NT2/D1 (cell line): ENCODE measurements at regions not wholly inside any gene's neighbourhood (a gene's known extent, or its start where the extent isn't known, plus 50 kb on each side); places are given as distances from the start of the nearest gene placed in this dataset.
"Not testable (repeated sequence)": the region's sequence is repeated elsewhere in the genome, so short reads cannot be mapped to it uniquely, and the experiment has no call there.

ENCODE experiments used
- DNase-seq: peaks from one replicate; pipeline ENCODE4 v3.0.0-alpha.2; 2011; ENCODE audit warnings: low read depth, low spot score
- H3K27me3 ChIP-seq: 2 replicates; pipeline ENCODE4 v1.6.0; 2011; ENCODE audit warnings: mild to moderate bottlenecking; ENCODE audit not compliant: insufficient read length, insufficient read depth
- H3K36me3 ChIP-seq: 2 replicates; pipeline ENCODE4 v1.6.1; 2011; ENCODE audit warnings: mild to moderate bottlenecking, low read length, mixed read lengths; ENCODE audit not compliant: insufficient read depth, insufficient read length
- H3K4me1 ChIP-seq: 2 replicates; pipeline ENCODE4 v1.5.1; 2011; ENCODE audit not compliant: insufficient read depth, insufficient read length
- H3K4me3 ChIP-seq: 2 replicates; pipeline ENCODE4 v1.5.1; 2011; ENCODE audit warnings: low read depth; ENCODE audit not compliant: insufficient read length
- H3K9ac ChIP-seq: 2 replicates; pipeline ENCODE4 v1.6.0; 2011; ENCODE audit warnings: low read depth; ENCODE audit not compliant: insufficient read length
- H3K9me3 ChIP-seq: 2 replicates; pipeline ENCODE4 v1.5.1; 2011; ENCODE audit warnings: mild to moderate bottlenecking, low read length; ENCODE audit not compliant: insufficient read depth
- SUZ12 ChIP-seq: IDR thresholded peaks from 2 replicates; pipeline ENCODE4 v1.6.1; 2011; ENCODE audit not compliant: insufficient read length, insufficient read depth; ENCODE audit errors: extremely low read depth
- YY1 ChIP-seq: IDR thresholded peaks from 2 replicates; pipeline ENCODE4 v1.6.1; 2011; ENCODE audit not compliant: insufficient read length, insufficient read depth
- ZNF274 ChIP-seq: IDR thresholded peaks from 2 replicates; pipeline ENCODE4 v1.6.1; 2011; ENCODE audit warnings: mild to moderate bottlenecking, low read depth, low read length

DNA sequence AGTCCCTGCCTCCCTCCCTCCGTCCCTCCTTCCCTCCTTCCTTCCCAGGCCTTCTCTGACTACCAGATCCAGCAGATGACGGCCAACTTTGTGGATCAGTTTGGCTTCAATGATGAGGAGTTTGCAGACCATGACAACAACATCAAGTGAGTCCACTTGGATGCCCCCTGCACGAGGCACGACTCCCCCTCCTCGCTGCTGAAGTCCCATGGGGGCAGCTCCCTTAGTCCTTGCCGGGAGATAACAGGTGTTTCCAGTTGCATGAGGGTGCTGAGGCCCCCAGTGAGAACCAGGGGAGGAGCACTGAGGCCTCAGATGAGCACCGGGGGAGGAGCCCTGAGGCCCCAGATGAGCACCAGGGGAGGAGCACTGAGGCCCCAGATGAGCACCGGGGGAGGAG lies 200.0 kb downstream of the LIPI start:
- TF ChIP-seq SUZ12 (no peak), YY1 (no peak), ZNF274 (no peak)
- Histone ChIP-seq H3K36me3 (no peaks in the 10 kb centered on the region), H3K9me3 (no peaks in the 10 kb centered on the region)

DNA sequence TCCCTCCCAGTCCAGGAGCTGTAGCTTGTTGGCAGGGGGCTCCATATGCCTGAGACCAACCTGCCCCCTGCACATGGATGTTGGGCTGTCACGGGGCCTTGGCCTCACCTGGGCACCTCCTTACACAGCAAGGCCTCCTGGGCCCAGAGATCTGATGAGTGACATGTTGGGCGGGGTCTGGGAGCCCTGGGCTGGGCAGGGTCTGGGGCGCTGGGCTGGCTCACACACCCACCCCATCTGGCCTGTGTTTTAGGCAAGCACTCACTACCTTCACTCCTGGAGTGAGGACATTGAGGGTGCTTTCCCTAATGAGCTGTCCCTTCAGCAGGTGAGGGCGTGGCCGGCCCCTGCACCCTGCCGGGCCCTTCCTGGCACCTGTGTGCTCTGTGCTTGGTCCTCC lies 200.8 kb downstream of the LIPI start:
- not testable (repeated sequence) for H3K9me3 ChIP-seq, DNase-seq, H3K4me3 ChIP-seq, H3K36me3 ChIP-seq, H3K9ac ChIP-seq, H3K27me3 ChIP-seq
- peaks cover 19% of the 10 kb centered on the region for H3K4me1 ChIP-seq

More for the DNA sequence above, 200.0 kb downstream of the LIPI start:
- Histone ChIP-seq H3K4me3 (no peak overlapping the region), H3K9ac (no peak overlapping the region), H3K27me3 (no peaks in the 10 kb centered on the region), H3K4me1 (peaks cover 19% of the 10 kb centered on the region)
- DNase-seq, result no peak

DNA sequence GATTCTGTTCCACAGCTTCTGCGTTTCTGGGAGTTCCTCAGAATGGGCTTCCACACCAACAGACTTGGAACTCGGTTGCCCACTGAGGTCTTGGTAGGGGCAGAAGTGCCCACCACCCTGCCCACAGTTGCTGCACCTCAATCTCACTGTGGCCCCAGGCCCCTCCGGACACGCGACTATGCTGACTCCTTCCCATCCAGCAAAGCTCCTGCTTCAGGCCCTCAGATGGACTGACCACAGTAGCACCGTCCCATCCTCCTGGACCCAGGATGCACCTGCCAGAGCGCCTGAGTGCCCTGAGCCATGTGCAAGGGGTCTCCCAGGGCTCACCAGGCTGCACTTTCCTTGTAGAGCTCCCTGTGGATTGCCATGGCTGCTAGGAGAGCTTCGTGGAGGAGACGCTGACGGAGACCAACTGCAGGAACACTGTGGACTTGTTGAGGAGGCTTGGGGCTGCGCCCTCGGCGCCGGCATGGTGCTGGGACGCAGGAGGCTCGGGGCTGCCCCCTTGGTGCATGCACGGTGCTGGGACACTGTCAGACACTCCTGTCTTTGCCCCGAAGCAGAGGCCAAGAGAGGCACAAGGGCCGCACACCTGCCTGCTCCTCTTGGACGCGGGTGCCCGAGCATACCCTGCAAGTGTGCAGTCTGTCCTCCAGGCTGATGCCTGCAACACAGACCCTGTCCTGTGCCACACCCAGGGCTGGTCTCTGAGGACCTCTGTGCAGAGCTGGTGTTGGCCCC lies 201.3 kb downstream of the LIPI start:
- H3K9me3 ChIP-seq, DNase-seq, H3K4me3 ChIP-seq, H3K9ac ChIP-seq, H3K27me3 ChIP-seq, H3K36me3 ChIP-seq: not testable (repeated sequence)
- H3K4me1 ChIP-seq, result peaks cover 19% of the 10 kb centered on the region

DNA sequence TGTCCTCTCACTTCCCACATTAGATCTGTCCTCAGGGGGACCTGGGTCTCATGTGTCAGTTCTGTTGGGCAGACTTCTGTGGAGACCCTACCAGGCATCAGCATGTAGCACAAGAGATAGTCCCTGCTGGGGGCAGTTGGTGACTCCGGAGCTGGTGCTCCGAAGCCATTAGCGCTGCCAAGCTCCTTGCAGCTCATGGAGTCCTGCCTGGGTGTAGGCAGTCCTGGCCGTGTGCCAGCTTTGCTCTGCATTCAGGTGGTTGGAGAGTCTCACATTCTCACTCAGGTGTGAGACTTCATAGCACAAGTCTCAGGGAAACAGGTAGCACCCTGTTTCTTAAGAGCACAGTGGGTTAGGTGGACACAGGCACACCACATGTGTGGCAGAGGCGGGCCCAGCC lies 202.3 kb downstream of the LIPI start:
- peaks cover 16% of the 10 kb centered on the region for H3K4me1 ChIP-seq
- H3K9me3 ChIP-seq, H3K27me3 ChIP-seq, DNase-seq, H3K9ac ChIP-seq, H3K4me3 ChIP-seq, H3K36me3 ChIP-seq: not testable (repeated sequence)

GRCh38 chr21:14008006-14008405 lies 202.7 kb downstream of the LIPI start:
- H3K4me3 ChIP-seq, H3K9me3 ChIP-seq, DNase-seq, H3K36me3 ChIP-seq, H3K9ac ChIP-seq, H3K27me3 ChIP-seq: not testable (repeated sequence)
- H3K4me1 ChIP-seq, result peaks cover 14% of the 10 kb centered on the region

- H3K27me3 ChIP-seq, H3K4me3 ChIP-seq, DNase-seq, H3K9ac ChIP-seq, H3K4me1 ChIP-seq, H3K9me3 ChIP-seq, H3K36me3 ChIP-seq: not testable (repeated sequence)
These were observed 204.6 kb downstream of the LIPI start for GRCh38 chr21:14006144-14006543.

- not testable (repeated sequence) for H3K9ac ChIP-seq, H3K36me3 ChIP-seq, H3K27me3 ChIP-seq, H3K4me1 ChIP-seq, H3K9me3 ChIP-seq, DNase-seq, H3K4me3 ChIP-seq
These were observed 223.5 kb downstream of the LIPI start for GRCh38 chr21:13986996-13987958.

DNA sequence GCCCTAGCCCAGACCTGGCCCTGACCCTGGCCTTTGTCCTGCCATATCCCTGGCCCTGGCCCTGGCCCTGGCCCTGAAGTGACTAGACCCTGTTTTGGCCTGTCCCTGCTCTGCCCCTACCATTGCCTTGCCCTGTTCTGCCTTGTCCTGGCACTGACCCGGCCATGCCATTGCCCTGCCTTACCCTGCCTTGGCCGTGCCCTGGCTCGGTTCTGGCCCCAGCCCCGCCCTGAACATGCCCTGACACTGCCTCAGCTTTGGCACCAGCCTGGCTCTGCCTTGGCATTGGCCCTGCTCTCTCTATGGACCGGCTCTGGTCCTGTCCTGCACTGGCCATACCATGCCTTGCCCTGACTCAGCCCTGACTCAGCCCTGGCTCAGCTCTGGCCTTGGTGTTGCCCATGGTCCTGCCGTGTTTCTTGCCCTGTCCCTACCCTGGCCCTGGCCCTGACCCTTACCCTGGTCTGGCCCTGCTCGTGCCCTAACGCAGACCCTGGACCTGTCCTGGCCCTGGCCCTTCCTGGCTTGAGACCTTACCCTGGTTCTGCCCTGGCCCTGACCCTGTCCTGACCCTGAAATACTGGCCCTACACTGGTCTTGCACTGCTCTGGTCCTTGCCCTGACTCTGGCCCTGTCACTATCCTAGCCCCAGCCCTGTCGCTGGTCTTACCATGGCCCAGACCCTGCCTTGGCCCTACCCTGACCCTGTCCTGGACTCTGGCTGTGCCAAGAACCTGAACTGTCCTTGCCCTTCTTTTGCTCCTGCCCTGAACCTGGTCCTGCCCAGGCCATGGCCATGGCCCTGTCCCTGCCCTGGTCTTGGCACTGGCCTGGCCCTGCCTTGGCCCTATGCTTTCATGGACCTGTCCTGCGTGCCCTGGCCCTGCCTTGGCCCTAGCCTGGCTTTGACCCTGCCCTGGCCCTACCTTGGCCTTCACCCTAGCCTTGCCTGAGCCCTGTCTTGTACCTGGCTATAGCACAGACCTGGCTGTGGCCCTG lies 224.6 kb downstream of the LIPI start:
- H3K4me1 ChIP-seq, H3K9me3 ChIP-seq, H3K4me3 ChIP-seq, DNase-seq, H3K9ac ChIP-seq, H3K36me3 ChIP-seq: not testable (repeated sequence)
- H3K27me3 ChIP-seq, result peaks cover 11% of the 10 kb centered on the region

DNA sequence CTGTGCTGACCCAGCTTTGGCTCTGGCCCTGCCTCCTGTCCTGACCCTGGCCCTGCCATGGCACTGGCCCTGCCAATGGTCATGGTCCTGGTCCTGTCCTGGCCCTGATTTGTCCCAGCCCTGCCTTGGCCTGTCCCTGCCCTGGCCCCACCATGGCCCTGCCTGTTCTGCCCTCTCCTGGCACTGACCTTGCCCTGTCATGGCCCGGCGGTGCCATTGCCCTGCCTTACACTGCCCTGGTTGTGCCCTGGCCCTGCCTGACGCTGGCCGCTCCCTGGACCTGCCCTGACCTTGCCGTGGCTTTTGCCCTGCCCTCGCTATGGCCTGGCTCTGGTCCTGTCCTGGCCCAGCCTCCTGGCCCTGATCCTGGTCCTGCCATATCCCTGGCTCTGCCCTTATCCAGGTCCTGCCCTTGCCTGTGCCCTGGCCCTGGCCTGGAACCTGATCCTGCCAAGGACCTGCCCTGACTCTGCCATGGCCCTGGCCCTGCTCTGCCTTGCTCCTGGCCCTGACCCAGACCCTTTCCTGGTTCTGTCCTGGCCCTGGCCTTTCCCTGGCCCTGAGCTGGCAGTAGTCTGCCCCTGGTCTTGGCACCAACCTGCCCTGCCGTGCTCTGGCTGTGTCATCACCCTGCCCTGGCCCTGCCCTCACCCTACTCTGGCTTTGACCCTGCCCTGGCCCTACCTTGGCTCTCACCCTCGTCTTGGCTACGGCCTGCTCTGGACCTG lies 225.5 kb downstream of the LIPI start:
- DNase-seq, H3K9me3 ChIP-seq, H3K9ac ChIP-seq, H3K4me3 ChIP-seq, H3K36me3 ChIP-seq, H3K4me1 ChIP-seq: not testable (repeated sequence)
- peaks cover 11% of the 10 kb centered on the region for H3K27me3 ChIP-seq

- not testable (repeated sequence) for H3K9ac ChIP-seq, H3K36me3 ChIP-seq, H3K4me3 ChIP-seq, H3K9me3 ChIP-seq, H3K4me1 ChIP-seq, DNase-seq
- peaks cover 12% of the 10 kb centered on the region for H3K27me3 ChIP-seq
These were observed 226.0 kb downstream of the LIPI start for GRCh38 chr21:13984728-13985127.
